ENCODE measurements at regions not wholly inside any gene's neighbourhood (a gene's known extent, or its start where the extent isn't known, plus 50 kb on each side); places are given as distances from the start of the nearest gene placed in this dataset.

DNA sequence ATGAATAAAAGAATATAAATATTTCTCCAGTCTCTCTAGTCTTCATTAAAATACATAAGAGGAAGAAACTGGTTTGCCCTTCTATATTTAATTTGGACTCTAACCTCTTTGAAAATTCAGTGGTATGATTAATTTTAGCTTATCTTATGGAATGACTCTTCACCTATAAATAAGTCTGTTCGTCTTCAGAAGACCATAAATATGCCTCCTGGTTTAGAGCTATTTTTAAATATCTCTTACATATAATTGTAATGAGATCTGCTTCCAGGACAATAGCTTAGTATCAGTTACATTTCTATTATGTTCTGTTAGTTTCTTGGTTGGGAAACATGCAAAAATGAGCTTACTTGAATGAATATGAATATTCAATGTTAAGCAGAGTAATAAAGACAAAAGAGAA lies 257.5 kb upstream of the HMGA2 start:
- peaks cover 5% of the 10 kb centered on the region for H3K9me3 Mint-ChIP-seq
- TF ChIP-seq, protein P1, sequence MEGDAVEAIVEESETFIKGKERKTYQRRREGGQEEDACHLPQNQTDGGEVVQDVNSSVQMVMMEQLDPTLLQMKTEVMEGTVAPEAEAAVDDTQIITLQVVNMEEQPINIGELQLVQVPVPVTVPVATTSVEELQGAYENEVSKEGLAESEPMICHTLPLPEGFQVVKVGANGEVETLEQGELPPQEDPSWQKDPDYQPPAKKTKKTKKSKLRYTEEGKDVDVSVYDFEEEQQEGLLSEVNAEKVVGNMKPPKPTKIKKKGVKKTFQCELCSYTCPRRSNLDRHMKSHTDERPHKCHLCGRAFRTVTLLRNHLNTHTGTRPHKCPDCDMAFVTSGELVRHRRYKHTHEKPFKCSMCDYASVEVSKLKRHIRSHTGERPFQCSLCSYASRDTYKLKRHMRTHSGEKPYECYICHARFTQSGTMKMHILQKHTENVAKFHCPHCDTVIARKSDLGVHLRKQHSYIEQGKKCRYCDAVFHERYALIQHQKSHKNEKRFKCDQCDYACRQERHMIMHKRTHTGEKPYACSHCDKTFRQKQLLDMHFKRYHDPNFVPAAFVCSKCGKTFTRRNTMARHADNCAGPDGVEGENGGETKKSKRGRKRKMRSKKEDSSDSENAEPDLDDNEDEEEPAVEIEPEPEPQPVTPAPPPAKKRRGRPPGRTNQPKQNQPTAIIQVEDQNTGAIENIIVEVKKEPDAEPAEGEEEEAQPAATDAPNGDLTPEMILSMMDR (IDR thresholded peaks at IDR 0.05; ENCODE audit: unreplicated experiment in 3 of 3), result no peak
- H3K4me1 Mint-ChIP-seq, result peaks cover 32% of the 10 kb centered on the region
- no peaks in the 10 kb centered on the region for H3K36me3 Mint-ChIP-seq (ENCODE audit: low read depth)
- H3K27me3 Mint-ChIP-seq (ENCODE audit: low read depth), result no peaks in the 10 kb centered on the region
- peak overlapping the region; percentile 37 to 53 (median 43) for H3K4me3 Mint-ChIP-seq
- H3K27ac Mint-ChIP-seq, result peak overlapping the region; percentile 57 to 92 (median 91)

DNA sequence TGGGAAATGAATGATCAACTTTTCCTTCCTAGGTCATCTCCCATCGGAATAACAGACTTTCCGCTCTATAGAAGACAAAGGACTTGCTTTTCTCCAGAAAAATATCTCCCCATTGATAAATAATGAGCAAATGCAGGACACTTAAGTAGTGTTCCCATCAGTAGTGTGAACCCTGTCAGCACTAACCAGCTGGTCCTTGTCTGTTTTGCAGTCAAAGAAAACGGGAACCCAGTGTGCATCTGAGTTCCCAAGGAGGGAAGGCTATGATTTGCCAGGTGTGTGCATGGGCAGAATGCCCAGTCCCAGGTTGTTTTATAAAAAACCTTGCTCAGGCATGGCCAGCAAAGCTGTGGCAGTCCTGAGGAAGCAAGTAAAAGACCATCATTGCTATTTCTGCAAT lies 256.5 kb upstream of the HMGA2 start:
- Mint-ChIP-seq H3K27ac (peak overlapping the region in 1 of 3 experiments; percentile 21), H3K9me3 (peaks cover 5% of the 10 kb centered on the region), H3K4me3 (no peak overlapping the region)

DNA sequence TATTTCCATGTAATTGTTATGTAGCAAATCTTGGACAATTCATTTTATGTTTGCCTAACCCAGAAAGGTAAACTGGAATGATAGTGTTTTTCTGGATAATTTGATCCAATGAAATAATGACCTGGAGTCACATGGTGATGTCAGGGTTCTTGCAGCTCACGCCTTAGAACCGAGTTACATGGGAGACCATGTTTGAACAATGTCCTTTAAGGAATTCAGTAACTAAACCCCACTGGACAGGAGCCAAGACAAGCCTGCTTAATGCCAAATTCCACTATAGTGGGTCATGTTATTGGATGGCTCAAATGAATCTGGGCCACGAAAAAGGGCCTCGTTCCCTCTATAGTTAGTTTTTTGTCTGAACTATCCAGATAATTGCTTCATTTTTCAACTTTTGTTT lies 255.8 kb upstream of the HMGA2 start:
- Mint-ChIP-seq H3K4me1 (peaks cover 32% of the 10 kb centered on the region), H3K27me3 (ENCODE audit: low read depth) (no peaks in the 10 kb centered on the region), H3K36me3 (ENCODE audit: low read depth) (peaks cover 6% of the 10 kb centered on the region), H3K4me3 (no peak overlapping the region), H3K27ac (no peak overlapping the region), H3K9me3 (peaks cover 12% of the 10 kb centered on the region)
- TF ChIP-seq, protein P1 (IDR thresholded peaks at IDR 0.05; ENCODE audit: unreplicated experiment in 3 of 3), result no peak

More for the DNA sequence above, 256.5 kb upstream of the HMGA2 start:
- Mint-ChIP-seq H3K27me3 (ENCODE audit: low read depth) (no peaks in the 10 kb centered on the region), H3K36me3 (ENCODE audit: low read depth) (no peaks in the 10 kb centered on the region), H3K4me1 (peaks cover 32% of the 10 kb centered on the region)
- TF ChIP-seq, protein P1 (IDR thresholded peaks at IDR 0.05; ENCODE audit: unreplicated experiment in 3 of 3), result no peak

DNA sequence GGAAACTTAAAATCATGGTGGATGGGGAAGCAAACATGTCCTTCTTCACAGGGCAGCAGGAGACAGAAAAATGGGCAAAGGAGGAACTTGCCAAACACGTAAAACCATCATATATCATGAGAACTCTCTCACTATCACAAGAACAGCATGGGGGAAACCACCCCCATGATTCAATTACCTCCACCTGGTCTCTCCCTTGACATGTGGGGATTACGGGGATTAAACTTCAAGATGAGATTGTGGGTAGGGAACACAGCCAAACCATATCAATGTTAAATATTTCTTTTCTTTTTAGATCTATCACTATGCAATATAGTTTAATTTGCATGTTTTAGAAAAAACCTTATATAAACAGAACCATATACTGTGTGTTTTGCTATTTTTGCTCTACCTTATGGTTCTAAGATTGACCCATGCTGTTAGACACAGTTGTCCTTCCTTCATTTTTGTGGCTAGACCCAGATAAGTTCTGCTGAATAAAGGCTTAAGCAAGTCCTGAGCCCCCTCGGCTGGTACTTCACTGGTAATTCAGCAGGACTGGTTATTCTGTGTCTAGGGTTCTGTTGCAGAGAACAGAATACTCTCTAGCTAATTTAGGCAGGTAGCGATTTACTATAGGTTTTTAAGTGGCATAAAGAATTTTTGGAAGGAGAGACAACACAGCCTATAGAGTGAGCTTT lies 253.7 kb upstream of the HMGA2 start:
- Mint-ChIP-seq H3K4me1 (peaks cover 22% of the 10 kb centered on the region), H3K36me3 (ENCODE audit: low read depth) (peaks cover 13% of the 10 kb centered on the region)

DNA sequence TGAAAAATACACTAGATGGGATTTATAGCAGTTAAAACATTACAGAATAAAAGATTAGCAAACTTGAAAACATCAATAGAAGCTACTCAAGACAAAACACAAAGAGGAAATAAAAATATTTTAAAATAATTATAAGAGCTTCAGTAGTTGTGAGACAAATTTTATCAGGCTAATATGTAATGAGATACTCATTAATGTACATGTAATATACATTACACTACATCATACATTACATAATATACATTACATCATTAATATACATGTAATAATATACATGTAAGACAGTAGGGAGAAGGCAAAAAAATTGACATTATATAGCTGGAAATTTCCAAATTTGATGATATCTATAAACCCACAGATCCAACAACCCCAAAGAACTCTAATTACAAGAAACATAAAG lies 249.4 kb upstream of the HMGA2 start:
- no peaks in the 10 kb centered on the region for H3K4me1 Mint-ChIP-seq
- no peak overlapping the region for H3K4me3 Mint-ChIP-seq
- TF ChIP-seq, protein P1 (IDR thresholded peaks at IDR 0.05; ENCODE audit: unreplicated experiment in 3 of 3), result no peak
- peaks cover 17% of the 10 kb centered on the region for H3K36me3 Mint-ChIP-seq (ENCODE audit: low read depth)
- no peaks in the 10 kb centered on the region for H3K27me3 Mint-ChIP-seq (ENCODE audit: low read depth)
- H3K9me3 Mint-ChIP-seq, result peaks cover 37% of the 10 kb centered on the region
- no peak overlapping the region for H3K27ac Mint-ChIP-seq

More for the DNA sequence above, 253.7 kb upstream of the HMGA2 start:
- TF ChIP-seq, protein P1 (IDR thresholded peaks at IDR 0.05; ENCODE audit: unreplicated experiment in 3 of 3), result no peak
- Mint-ChIP-seq H3K4me3 (no peak overlapping the region), H3K27me3 (ENCODE audit: low read depth) (no peaks in the 10 kb centered on the region), H3K27ac (no peak overlapping the region), H3K9me3 (peaks cover 27% of the 10 kb centered on the region)

DNA sequence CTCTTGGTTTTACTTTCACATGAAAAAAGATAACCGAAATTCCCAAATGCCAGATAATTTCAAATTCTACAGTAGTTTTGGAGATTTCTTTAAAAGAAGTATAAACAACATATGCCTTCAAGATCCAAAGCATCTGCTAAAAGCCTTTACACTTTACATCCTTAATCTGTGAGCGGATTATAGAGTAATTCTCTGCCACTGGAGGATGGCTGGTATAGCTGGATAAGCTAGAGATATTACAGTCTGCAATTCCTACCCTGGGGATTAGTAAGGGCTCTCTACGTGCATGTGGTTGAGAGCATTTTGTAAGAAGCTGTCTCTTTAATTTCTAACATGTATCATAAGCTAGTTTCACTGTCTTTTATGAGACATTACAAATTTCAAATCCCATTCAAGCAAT lies 240.3 kb upstream of the HMGA2 start:
- H3K27ac Mint-ChIP-seq, result peak overlapping the region in 1 of 3 experiments; percentile 14
- TF ChIP-seq, protein P1 (IDR thresholded peaks at IDR 0.05; ENCODE audit: unreplicated experiment in 3 of 3), result no peak
- H3K36me3 Mint-ChIP-seq (ENCODE audit: low read depth), result peaks cover 1% of the 10 kb centered on the region
- H3K4me3 Mint-ChIP-seq, result no peak overlapping the region
- H3K4me1 Mint-ChIP-seq, result peaks cover 33% of the 10 kb centered on the region
- H3K9me3 Mint-ChIP-seq, result peaks cover 15% of the 10 kb centered on the region
- H3K27me3 Mint-ChIP-seq (ENCODE audit: low read depth), result no peaks in the 10 kb centered on the region

Measured in nephron (organoid).